G401.6 (cell line): ENCODE measurements at regions not wholly inside any gene's neighbourhood (a gene's known extent, or its start where the extent isn't known, plus 50 kb on each side); places are given as distances from the start of the nearest gene placed in this dataset.

Experiments
- FAIRE-seq: peaks from 2 replicates; lab custom pipeline; 2012; peaks lifted over from hg19 to GRCh38; lab: Jason Lieb, UNC

GRCh38 chr1:164310166-164310565, 248.8 kb upstream of the PBX1 start:
- no peak for FAIRE-seq

- FAIRE-seq, result no peak
Observed at GRCh38 chr1:164311377-164311776, 247.6 kb upstream of the PBX1 start.

GRCh38 chr1:164320790-164321731, 237.9 kb upstream of the PBX1 start:
- no peak for FAIRE-seq

GRCh38 chr1:164325786-164326185, 233.2 kb upstream of the PBX1 start:
- FAIRE-seq, result no peak

- no peak for FAIRE-seq
Observed at GRCh38 chr1:164333387-164333786, 225.6 kb upstream of the PBX1 start.

- no peak for FAIRE-seq
Observed at GRCh38 chr1:164337394-164337793, 221.6 kb upstream of the PBX1 start.

GRCh38 chr1:164337885-164338284, 221.1 kb upstream of the PBX1 start:
- no peak for FAIRE-seq

GRCh38 chr1:164343189-164343588, 215.8 kb upstream of the PBX1 start:
- FAIRE-seq, result no peak

GRCh38 chr1:164347980-164348379, 211.0 kb upstream of the PBX1 start:
- FAIRE-seq, result no peak

- FAIRE-seq, result no peak
Observed at GRCh38 chr1:164356511-164356910, 202.5 kb upstream of the PBX1 start.

- FAIRE-seq, result no peak
Observed at GRCh38 chr1:164360265-164360664, 198.7 kb upstream of the PBX1 start.

GRCh38 chr1:164361927-164362326, 197.1 kb upstream of the PBX1 start:
- no peak for FAIRE-seq

GRCh38 chr1:164363980-164364379, 195.0 kb upstream of the PBX1 start:
- no peak for FAIRE-seq

- no peak for FAIRE-seq
Observed at GRCh38 chr1:164366014-164366413, 193.0 kb upstream of the PBX1 start.

- FAIRE-seq, result no peak
Observed at GRCh38 chr1:164369698-164370365, 189.2 kb upstream of the PBX1 start.

GRCh38 chr1:164380893-164381292, 178.1 kb upstream of the PBX1 start:
- FAIRE-seq, result no peak

GRCh38 chr1:164382384-164382783, 176.6 kb upstream of the PBX1 start:
- no peak for FAIRE-seq

- FAIRE-seq, result no peak
Observed at GRCh38 chr1:164384262-164384661, 174.7 kb upstream of the PBX1 start.

- FAIRE-seq, result no peak
Observed at GRCh38 chr1:164417016-164417704, 141.8 kb upstream of the PBX1 start.

GRCh38 chr1:164423136-164423535, 135.8 kb upstream of the PBX1 start:
- no peak for FAIRE-seq

- FAIRE-seq, result no peak
Observed at GRCh38 chr1:164433141-164433817, 125.7 kb upstream of the PBX1 start.

- FAIRE-seq, result no peak
Observed at GRCh38 chr1:164433818-164434170, 125.2 kb upstream of the PBX1 start.

- FAIRE-seq, result no peak
Observed at GRCh38 chr1:164440232-164440631, 118.8 kb upstream of the PBX1 start.
